HG03159 (cell line): ENCODE measurements at regions not wholly inside any gene's neighbourhood (a gene's known extent, or its start where the extent isn't known, plus 50 kb on each side); places are given as distances from the start of the nearest gene placed in this dataset.

ENCODE experiments used
- ATAC-seq: cut with Tn5 transposase; IDR thresholded peaks from one replicate; pipeline ENCODE4 v1.9.1; 2021; ENCODE audit warnings: mild to moderate bottlenecking, moderate library complexity; ENCODE audit not compliant: unreplicated experiment

DNA sequence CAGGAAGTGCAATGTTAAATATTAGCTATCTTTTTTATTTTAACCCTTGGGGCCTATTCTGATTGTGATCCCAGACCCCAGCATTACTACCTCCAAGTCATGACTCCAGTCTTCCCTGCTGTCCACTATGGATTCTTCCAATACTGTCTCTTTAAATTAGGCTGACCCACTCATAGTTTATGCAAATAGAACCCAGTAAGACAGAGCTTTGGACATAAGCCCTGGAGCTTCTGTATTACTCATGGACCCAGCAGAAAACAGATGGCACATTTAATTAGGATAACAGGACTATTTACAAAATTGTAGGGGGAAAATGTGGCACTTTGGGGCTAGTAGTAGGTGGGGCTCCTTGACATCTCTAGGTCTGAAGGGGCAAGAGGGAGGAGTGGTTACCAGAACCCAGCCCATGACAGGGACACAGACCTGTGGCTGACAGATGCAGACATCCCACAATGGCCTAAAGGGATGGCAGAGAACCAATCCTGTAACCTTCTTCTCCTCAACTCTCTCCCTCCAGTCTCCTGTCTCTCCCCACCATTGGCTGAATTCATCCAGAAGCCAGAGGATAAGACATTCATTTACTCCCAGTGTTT, 233.5 kb downstream of the OMA1 start:
- ATAC-seq = no peak

DNA sequence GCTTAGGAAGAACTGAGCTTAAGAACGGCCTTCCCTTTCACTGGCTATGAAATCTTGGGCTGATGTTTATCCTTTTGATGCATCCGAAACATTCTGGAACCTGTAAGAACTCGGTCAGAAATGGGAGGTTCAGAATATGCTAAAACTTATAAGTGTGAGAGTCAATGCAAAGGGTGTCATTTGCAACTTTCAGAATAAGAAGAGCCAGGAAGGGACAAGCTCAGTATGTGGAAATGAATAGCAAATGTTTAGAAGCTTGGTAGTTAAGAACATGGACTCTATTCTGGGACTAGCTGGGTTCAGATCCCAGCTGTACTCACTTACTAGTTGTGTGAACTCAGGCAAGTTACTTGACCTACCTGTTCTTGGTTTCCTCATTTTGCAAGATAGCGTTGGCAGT, 234.1 kb downstream of the OMA1 start:
- no peak for ATAC-seq

DNA sequence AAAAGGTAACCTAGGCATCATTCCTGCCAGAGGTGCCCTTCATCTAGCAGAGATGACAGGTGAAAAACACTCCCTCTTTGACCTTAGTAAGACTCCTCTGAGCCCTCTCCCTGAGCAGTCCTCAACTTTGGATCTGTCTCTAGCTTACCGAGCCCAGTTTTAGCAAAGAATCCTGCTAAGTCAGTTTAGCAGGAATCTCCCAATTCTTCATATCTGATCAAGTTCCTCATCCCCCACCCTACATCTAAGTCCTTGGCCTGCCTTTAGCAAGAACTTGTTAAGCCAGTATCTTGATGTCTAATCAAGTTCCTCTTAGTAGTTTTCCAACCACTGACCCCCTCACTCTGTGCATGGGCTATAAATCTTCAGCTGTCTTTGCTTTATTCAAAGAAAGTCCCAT, 235.6 kb downstream of the OMA1 start:
- ATAC-seq = no peak

DNA sequence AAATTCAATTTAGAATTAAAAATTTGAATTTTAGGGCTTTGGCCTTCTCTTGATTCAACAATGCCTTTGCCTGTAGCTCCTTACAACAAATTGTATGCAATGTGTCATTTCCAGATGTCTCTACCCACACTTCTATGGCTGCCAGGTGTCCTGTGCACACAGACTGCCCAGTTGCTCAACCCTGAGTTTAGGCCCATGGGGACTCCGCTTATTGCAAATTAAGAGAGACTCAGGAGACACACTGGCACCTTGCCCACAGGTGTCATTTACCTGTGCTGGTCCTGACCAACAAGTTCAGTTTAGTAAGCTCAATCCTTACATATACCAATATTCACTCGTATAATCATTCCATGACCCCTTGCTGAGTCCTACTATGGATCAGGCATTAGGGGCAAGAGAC, 236.1 kb downstream of the OMA1 start:
- no peak for ATAC-seq

DNA sequence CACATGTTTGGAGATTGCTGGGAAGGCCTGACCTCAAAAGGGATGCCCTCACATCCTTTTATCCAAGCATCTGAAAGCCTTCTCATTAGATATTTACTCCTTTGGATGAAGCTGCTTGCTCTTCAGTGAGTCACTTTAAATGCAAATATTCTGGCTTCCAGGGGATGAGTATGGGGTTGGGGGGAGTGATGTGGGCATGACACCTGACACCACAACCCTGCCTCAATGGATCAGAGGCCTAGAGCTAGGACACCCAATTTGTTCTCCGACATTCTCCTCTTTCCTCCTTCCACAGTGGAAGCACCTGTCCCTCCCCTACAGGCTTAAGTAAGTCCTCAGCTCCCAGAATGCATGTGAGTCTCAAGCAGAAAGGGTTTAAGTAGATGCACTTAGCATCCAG, 238.3 kb downstream of the OMA1 start:
- no peak for ATAC-seq

DNA sequence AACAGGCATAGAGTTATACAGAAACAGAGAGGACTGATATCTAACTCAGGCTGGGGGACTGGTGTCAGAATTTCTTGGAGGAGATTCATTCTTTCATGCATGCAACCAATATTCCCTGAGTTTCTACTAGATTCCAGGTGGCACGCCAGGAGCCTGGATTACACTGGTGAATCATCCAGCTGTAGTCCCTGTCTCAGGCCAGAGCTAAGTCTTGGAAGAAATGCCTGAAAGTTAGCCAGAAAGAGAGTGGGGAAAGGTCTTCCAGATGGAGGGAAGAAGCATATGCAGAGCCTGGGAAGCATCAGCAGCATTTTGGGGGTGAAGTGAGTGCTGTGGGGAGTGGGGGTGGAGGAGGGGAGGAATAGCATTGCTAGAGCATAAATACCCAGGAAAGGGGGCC, 239.1 kb downstream of the OMA1 start:
- ATAC-seq = no peak

DNA sequence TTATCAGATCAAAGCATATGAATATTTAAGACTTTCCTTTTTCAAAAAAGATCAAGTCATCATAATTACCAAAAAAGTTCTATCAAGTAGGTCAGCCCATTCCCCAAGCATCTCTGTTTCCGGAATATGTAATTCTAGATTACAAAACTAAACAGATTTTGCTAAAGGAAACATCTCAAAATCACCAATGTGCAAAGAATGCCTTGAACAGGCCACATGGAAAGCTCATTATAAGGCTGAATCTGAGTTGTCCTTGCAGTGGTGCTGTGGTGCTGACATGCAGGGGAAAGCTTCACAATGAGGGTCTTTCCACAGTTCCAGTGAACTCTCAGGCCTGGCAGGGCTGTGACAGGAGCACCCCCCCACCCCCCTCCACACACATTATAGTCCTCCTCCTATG, 240.9 kb downstream of the OMA1 start:
- no peak for ATAC-seq

DNA sequence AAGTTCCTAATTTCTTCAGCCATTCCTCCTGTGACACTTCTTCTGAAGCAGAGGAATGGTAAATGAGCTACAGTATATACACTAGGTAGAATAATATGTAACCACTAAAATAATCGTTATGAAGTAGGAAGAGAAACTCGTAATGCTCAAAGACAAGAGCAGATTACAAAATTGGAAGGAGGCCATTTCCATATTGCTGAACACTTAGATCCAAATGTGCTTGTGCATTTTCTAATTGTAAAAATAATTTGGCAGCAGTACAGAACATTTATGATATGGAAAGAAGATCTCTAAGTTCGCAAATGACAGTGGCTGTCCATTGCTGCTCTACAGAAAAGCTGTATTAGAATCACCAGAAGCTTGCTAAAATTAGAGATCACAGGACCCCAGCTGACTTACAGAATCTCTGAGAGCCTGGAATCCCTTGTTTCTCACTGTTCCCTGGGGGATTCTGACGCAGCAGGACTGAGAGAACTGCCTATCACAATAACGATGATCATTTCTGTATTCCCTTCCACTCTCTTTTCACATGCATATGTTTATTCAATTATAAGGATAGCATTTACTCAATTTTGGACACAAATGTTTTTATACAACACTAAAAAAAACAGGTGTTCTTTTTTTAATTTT, 242.1 kb downstream of the OMA1 start:
- ATAC-seq = no peak

DNA sequence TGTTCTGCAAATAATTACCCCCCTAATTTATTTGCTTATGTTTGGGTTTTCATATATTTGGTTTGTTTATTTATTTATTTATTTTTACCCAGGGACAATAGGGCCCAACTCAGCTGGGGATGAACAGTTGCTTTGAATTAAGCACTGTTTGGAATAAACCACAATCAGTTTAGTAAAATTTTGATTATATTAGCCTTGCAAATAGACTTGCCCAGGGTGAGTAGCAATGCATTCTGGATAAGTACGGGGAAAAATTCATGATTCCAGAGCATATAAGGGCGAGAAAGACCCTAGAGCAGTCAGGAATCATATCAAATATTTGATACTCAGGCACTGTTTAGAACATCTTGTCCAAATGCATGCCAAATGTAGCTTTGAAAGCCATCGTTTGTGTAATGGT, 242.7 kb downstream of the OMA1 start:
- no peak for ATAC-seq

DNA sequence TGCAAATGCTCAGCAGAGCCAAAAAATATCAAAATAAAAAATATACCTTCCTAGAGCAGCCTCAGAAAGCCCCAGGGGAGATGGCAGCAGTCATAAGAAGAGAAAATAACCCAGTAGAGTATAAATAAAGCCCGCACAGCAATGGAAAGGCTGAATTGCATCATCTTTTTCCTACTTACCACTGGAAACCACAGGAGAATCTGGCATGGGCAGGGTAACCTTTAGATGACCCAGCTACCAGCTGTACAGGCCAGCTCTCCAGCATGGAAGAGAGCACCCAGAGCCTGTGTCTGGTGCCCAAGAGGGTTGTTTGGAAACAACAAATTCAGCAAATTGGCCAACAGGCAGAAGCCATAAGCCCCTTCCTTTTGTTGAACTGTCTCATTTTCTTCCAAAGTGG, 253.1 kb downstream of the OMA1 start:
- no peak for ATAC-seq

DNA sequence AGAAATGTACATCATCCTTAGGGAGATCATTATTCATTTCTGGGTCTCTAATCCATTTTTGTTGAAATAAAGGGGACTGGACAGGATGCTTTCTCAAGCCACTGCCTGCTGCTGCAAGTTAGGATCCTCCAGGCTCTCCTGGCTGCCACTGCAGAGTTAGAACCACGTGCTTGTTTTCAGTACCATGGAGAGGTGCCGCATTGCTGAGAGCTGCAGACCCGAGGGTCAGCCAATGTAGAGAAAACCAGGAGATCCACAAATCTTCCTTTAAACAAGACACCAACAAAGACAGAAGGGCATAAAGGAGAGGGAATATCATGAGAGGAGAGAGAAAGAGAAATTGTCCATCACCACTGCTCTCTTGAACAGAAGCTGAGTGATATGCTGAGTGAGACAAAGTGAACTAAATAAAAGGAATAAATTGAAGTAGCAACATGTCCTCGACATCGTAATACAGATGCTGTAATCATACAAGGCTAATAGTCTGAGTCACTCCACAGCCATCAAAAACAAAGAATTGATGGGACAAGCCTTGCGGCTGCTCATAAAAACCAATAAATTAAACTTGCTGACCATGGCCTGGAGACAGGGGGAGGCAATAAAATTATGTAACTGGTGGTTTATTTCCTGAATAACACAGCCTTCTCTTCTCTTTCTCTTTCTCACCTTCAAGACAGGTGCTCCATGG, 255.7 kb downstream of the OMA1 start:
- ATAC-seq = no peak

DNA sequence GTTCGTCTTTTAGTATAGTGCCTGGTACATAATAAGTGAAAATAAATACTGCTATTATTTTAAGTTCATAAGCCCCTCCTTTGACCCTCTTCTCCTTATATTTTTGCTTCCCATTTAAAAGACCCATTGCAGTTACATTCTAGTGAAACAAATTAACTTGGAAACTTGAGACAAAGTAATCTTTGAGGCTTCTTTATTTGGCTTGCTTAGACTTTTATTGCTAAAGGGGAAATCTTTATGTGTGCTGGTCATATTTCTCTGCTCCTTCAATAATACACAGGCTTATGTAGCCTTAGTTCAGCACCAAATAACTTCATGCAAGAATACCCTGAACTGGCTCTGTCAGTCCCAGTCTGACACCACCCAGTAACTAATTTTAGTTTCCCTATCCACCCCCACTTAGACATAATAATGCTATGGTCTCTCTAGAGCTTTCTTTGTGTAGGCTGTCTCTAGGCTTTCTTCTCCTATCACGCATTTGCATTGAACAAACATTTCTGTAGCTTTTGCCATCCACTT, 257.8 kb downstream of the OMA1 start:
- no peak for ATAC-seq

DNA sequence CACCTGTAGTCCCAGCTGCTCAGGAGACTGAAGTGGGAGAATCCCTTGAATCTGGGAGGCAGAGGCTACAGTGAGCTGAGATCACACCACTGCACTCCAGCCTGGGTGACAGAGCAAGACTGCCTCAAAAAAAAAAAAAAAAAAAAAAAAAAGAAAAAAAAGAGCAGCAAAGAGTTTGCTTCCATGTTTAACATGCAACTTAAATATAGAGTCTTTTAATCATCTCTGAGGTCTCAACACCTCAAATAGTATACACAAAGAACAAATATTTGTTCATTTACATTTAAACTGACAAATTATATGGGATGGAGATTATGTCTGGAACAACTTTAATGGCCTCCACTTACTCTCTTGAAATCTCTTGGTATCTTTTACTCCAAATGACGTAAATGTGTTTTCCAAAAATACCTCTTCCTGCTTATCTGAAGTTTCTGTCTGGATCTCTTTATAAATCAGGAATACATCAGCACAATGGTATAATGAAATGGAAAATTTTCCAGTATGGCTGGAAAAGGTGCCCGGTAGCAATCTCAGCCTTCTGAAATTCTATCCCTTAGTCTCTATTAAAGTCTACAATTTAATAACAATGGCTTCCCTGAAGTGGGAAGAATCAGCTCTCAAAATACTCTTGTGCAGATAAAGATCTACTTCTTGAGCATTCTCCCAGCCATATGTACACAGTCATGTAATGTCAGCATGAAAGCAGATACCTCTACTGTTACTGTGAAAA, 258.5 kb downstream of the OMA1 start:
- ATAC-seq = no peak

DNA sequence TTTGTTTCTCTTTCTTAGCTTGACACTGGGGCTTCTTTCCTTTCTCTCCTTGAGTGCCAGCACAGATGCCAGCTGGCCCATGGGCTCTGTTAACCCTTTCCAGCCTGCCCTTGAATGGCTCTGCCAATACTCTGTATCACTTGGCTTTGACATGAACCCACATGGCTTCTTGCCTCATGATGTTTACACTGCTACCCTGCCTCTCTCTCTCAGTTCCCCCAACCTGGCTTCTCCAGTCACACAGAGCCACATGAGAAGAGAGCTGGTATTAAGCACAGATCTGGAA, 262.4 kb downstream of the OMA1 start:
- no peak for ATAC-seq

DNA sequence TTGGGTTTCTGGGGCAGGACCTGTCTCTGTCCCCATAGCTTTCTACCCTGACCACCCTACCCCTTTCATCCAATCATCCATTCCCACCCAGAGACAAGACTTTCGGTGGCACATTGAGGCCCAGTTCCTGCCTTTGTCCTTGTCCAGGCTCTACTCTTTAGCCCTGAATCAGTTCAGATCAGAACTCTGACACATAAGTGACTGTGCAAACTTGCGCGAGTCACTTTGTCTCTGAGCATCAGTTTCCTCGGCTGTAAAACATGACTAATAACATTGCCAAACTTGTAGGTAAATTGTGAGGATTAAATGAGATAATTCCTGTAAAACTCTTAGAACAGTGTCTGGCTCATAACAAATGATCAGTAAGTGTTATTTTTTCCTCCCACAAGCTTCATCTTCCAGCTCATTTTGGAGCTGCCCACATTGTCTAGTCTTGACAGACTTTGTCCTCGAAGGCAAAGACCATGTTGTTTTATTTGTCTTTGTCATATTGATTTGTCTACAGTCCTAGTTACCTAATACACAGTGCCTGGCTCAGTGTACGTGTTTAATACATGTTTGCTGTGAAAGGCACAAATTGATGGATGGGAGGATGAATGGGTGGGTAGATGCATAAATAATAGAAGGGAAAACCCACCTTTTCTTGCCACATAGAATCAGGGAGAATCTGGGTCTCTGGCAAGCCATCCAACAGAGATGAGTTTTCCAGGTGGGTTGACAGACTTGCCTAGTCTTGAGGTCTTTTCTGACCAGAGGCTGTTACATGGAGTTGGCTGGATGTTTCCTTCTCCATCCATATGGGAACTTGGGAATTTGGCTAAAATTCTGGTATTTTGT, 262.9 kb downstream of the OMA1 start:
- ATAC-seq = no peak

DNA sequence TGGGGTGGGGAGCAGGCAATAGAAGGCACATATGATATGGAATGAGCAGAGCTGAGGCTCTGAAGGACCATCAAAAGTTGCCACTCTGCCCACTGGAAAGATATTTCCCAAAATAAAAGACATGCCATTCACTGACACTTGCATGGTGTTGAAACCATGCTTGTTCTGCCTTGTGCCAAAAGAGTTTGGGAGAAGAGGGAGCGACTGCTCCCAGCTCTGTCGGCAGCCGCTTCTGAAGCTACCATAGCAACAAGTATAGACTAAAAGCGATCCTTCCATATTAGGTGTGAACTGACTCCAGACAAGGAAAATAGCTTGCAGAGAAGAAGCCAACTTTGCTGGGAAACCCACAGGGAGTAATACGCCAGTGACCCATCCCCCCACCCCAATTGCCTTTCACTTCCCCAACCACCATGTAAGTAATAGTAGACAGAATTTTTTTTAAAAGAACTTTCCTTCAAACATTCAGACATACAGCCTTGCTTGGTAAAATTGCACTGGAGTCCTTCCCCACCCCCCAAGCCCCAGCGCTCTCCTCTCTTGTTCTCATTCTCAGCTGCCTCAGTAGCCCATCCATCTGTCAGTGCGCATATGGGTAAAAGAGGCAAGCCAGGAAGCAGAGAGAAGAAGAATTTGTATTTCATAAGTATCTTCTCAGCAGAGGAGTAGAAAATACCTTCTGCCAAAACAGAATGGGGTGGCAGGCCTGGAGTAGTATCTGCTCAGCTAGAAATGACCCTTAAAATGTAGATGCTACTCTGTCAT, 263.7 kb downstream of the OMA1 start:
- no peak for ATAC-seq

DNA sequence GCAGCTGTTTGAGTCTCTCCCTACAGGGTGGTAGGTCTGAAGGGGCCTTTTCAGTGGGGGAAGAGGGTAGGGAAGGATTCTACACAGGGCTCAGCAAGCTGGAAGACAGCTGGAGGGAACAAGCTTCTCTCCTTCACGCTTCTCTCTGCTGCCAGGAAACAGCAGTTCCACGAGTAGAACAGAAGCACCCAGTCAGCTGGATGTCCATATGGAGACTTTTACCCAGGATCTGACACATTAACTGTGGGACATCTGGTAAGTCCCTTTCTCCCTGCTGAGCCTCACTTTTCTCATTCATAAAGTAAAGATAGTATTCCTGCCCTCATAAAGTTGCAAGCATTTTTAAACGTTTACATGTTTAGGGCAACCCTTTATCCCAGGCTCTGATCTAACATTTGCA, 280.3 kb downstream of the OMA1 start:
- no peak for ATAC-seq

DNA sequence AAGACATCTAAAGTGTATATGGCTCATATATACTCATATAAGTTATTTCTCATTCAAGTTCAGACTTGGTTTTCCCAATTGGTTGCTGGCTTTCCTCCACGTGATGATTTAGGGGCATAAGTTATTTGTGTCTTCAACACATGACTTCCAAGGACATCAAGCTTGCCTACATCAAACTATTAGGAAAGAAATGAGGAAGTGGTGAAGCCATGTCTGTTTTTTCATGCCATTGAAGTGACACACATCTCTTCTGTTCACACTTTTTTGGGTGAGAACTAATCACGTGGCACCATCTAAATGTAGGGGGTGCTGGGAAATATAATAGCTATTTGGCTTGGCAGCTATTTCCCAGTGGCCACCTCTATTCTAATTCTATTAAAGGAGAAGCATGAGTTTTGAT, 282.1 kb downstream of the OMA1 start:
- no peak for ATAC-seq

DNA sequence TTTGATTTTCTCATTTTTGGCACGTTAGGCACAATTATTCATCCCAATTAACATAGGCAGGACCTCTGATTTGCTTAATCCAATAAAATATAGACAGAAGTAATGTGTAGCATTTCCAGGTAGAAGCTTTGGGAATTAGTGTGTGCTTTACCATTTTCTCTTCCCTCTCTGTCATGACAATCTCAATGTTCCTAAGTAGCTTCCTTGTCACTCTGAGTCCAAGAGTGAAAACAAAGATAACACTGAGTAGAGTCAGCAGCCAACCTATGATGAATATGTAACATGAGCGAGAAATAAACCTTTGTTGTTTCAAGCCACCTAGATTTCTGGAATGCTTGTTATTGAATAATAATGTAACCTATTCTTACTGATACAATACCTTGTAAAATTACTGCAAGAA, 283.8 kb downstream of the OMA1 start:
- no peak for ATAC-seq

DNA sequence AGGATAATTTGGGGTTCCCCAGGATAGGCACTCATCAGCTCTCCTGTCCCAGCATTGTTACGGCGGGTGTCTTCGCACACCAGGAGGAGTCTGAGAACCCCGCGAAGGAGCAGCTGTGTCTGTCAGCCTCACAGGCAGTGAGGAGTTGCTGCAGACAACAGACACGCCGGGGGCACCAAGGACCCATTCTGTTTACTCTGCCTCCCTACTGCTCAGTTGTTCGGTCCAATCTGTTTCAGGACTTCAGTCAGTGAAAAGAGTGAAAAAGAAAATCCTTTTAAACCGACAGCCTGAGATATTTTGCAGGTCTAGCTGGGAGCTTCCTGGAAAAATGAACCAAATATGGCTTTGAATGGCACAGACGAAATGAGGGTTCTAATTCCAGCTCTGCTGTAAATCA, 288.4 kb downstream of the OMA1 start:
- ATAC-seq = no peak
